AG10803 (cell line): ENCODE measurements at regions not wholly inside any gene's neighbourhood (a gene's known extent, or its start where the extent isn't known, plus 50 kb on each side); places are given as distances from the start of the nearest gene placed in this dataset.
"Not testable (repeated sequence)": the region's sequence is repeated elsewhere in the genome, so short reads cannot be mapped to it uniquely, and the experiment has no call there.

Experiments used
- DNase-seq: peaks from one replicate; pipeline ENCODE4 v3.0.0; 2010; ENCODE audit warnings: low read depth
- H3K4me3 ChIP-seq: 2 replicates; pipeline ENCODE4 v1.5.1; 2011; ENCODE audit warnings: mild to moderate bottlenecking, low read length, control low read depth
- CTCF ChIP-seq: conservative IDR thresholded peaks from 2 replicates; pipeline ENCODE4 v1.5.1; 2011; ENCODE audit warnings: mild to moderate bottlenecking, low read length, control low read depth, inconsistent platforms

GRCh38 chr5:30446456-30446855, 747.0 kb upstream of the CDH6 start:
- H3K4me3 ChIP-seq, result no peak overlapping the region
- TF ChIP-seq CTCF, result no peak
- DNase-seq, result no peak

DNA sequence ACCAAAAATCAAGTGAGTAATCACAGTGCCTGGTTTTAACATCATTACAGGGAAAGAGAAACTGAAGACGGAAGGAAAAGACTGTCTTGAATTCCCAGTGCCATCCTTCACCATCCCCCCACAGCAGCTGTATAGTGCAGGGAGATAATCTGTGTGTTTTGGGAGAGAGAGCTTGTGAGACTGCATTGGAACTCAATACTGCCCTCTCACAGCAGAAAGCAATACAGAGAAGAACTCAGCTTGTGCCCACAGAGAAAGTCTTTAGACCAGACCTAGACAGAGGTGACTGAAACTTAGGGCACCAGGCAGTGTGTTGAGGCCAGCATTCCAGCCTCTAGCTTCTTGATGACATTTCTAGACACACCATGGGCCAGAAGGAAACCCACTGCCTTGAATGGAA, 754.7 kb upstream of the CDH6 start:
- no peak for TF ChIP-seq CTCF
- no peak overlapping the region for H3K4me3 ChIP-seq
- DNase-seq, result no peak

GRCh38 chr5:30436691-30437090, 756.8 kb upstream of the CDH6 start:
- TF ChIP-seq CTCF, result no peak
- no peak for DNase-seq
- H3K4me3 ChIP-seq, result no peak overlapping the region

- DNase-seq, H3K4me3 ChIP-seq: not testable (repeated sequence)
These were observed 764.5 kb upstream of the CDH6 start for GRCh38 chr5:30428866-30429407.

GRCh38 chr5:30414078-30414477, 779.4 kb upstream of the CDH6 start:
- no peak for DNase-seq
- TF ChIP-seq CTCF, result no peak
- no peak overlapping the region for H3K4me3 ChIP-seq

DNA sequence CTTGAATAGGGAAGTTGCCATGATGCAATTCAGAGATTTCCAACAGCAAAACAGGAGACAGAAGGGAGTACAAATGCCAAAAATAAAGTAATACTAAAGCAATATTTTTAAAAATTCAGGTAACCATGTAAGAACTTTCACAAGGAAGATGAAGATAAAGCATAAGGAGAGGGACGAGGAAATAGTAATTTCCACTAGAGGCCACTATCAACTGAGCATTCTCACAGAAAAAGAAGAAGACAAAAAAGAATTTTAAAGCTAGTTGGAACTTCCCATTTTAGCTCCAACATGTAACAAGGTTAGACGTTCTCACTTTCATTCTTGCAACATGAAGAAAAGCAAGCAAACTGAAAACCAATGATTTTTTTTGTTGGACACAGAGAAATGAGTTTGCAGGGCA, 779.9 kb upstream of the CDH6 start:
- no peak overlapping the region for H3K4me3 ChIP-seq
- DNase-seq, result no peak
- no peak for TF ChIP-seq CTCF

DNA sequence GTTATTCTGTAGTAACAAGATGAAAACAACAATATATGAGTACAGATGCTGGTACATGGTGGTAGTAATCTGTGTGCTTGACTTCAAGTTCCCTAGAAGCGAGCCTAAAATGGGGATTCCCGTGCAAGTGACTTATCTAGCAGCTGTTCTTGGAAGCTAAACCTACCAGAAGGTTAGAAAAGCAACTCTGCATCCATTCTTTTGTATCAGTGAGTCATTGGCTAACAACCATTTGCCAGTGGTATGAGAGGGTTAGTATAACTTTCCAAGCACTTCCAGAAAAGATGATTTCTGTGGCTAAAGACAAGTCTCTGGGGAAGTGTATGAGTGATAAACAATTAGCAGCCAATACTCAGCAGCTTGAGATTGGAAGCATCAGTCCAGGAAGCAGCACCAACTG, 787.7 kb upstream of the CDH6 start:
- H3K4me3 ChIP-seq, result no peak overlapping the region
- no peak for DNase-seq
- no peak for TF ChIP-seq CTCF
